MV-4-11 (cell line): ENCODE measurements at regions not wholly inside any gene's neighbourhood (a gene's known extent, or its start where the extent isn't known, plus 50 kb on each side); places are given as distances from the start of the nearest gene placed in this dataset.

Experiments used
- DNase-seq: peaks from one replicate; lab custom pipeline; 2025; lab: John Stamatoyannopoulos, UW

DNA sequence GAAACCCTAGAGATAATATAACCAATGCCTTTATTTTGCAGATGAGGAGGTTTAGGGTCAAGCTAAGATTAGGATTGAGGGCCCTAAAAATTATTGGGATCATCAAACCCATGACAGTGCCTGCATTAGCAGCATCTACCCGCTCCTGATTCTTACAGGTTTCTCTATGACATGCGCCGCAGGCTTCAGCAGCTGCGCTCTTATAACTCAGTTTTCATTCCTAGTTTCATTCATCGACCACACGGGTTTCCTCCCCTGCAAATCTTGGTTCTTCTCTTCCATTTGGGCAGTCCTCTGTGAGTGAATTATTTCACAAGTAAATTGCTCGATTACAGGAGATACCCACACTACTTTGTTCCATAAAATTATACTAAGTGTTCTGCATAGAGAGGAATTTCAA is 137.2 kb downstream of the SLC24A2 start:
- no peak for DNase-seq

DNA sequence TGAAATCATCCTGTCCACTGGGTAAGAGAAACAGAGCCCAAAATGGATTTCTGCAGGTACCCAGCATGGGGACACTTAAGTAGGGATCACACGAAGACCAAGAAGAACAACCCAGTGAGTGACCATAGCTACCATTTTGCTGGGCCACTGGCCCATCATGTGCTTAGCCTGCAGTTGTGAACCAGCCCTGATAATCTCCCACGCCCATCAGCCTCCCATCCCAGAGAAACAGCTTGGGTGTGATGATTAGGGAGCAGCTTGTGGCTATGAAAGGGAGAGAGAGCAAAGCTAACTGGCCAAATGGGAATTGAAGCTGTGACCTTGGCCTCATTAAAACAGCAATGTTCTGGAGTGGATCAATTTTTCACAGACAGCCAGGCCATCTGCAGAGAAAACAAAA is 138.5 kb downstream of the SLC24A2 start:
- no peak for DNase-seq

DNA sequence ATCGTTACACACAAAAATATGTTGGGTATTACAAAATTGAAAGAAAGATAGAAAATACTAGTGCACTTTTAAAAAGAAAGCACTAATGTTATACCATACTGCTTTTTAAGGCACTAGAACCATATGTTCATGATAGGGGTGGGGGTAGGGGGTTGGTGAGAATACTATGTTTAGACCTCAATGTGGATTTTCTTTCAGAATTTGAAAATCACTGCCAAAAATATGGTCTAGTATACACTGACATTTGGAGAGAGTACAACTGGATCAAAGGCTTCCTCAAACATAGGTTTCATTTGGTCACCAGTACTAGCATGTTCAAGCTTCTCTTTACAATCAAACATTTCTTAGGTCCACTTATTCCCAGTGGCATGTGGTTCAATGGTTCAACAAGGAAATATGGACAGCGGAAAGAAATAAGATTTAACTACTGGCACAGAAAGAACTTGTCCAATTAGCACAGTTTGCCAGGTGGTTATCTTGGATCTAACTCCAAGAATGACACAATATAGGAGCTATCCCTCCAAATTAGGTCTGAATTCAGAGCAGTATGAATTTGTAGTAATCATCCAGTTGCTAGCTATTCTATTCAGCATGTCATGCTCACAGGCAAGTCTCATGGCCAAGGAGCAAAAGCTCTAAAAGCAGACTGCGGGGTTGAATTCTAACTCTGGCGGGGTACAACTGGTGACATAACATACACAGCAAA is 139.3 kb downstream of the SLC24A2 start:
- DNase-seq = no peak

- DNase-seq = no peak
These were observed 140.2 kb downstream of the SLC24A2 start for GRCh38 chr9:19648672-19649071.

- DNase-seq = no peak
These were observed 145.0 kb downstream of the SLC24A2 start for GRCh38 chr9:19643875-19644274.

DNA sequence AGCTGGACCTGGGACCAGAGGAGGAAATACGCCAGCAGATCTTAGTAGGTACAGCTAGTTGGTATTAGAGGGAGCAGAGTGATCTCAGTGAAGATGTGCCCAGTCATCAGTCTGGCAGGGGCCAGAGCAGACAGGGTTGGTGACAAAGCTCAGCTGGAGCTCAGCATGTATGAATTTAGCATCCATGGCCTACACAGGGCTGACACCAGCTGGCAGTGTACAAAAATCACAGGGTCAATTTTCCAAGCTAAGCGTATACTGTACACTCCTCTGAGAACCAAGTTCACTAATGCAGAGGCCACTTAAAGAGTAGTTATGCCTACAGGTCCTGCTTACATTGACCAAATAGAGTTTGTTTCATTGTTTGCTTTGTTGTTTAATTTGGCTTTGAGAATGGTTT is 146.6 kb downstream of the SLC24A2 start:
- no peak for DNase-seq

DNA sequence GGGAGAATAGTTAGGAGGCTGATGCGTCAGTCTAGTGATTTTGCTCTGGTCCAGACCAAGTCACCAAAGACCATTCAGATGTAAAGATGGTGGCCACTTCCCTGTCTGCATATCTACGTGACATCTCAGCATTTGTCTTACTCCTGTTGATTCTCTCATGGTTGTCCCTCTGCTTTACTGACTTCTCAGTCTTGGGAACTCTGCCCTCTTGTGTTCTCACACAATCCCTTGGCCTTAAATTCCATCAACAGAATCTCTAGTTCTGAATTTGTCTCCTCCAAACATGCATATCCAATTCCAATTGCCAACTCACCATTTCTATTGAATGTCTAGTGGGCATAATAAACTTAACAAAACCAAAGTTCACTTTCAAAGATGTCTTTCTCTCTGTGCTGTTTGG is 147.8 kb downstream of the SLC24A2 start:
- DNase-seq = peak; percentile 8

GRCh38 chr9:19640014-19640413 is 148.8 kb downstream of the SLC24A2 start:
- DNase-seq = no peak

- no peak for DNase-seq
These were observed 151.8 kb downstream of the SLC24A2 start for GRCh38 chr9:19637084-19637483.

DNA sequence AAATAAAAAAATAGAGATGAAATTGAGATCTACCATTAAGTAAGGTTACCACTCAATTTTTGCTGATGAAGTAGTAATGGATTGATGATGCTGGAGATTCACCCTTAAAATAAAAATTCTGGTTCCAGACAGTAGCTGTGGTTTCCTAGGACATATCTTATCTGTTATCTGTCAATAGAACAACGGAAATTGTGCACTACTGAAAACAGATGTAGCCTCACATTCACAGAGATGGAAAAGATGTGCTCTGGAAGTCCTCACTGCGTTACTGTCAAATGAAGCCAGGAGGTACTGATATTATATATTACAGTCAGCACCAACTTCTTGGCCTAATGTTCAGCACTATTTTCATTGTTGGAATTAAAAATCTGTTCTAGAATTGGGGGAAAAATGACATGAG is 154.0 kb downstream of the SLC24A2 start:
- DNase-seq = no peak

DNA sequence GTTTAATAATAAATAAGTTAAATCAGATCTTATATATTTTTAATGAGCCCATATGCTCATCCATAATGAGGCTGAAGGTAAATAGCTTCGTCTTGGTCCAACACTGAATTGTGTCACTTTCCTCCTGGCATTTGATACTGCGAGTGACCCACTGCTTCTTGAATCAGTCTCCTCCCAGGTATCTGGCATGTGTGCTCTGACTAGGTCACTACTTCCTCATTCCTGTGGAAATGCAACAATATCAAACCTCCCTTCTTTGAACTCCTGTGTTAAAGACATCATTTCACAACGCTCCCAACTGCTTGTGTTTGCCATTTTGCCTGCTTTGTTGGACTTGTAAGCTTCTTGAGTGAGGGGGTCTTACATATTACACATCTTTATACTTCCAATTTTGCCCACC is 157.7 kb downstream of the SLC24A2 start:
- DNase-seq = peak; percentile 36

DNA sequence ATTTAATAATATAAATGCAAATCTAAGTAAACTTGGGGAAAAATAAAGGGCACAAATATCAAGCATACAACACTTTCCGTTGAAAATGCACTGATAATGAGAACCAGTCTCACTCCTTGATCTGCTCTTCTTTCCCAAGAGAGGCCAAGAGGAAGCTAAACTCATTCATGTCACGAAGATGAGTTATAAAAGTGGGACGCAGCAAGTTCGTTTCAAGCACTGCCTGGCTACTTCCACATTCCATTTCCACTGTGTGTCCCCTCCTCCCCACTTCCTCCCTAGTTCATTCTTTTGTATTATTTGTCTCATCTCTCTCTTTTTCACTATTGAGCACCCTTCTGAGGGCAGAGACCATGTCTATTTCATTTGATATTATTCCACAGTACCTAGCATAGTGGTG is 158.1 kb downstream of the SLC24A2 start:
- peak; percentile 75 for DNase-seq

- no peak for DNase-seq
These were observed 159.3 kb downstream of the SLC24A2 start for GRCh38 chr9:19629488-19629887.

DNA sequence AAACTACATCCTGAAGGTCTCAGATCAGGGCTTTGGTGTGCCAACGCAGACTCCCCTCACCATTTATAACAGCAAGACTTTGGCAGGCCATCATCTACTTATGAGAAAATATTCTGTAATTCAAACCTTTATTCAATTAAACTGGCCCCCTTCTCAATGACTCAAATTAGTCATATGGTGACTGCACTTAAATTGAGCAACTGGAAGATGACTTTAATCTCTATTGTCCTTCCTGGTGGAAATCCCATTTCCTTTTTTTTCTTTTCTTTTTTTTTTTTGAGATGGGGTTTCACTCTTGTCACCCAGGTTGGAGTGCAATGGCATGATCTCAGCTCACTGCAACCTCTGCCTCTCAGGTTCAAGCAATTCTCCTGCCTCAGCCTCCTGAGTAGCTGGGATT is 163.4 kb downstream of the SLC24A2 start:
- DNase-seq = peak; percentile 23

- no peak for DNase-seq
These were observed 164.3 kb downstream of the SLC24A2 start for GRCh38 chr9:19624519-19624918.

DNA sequence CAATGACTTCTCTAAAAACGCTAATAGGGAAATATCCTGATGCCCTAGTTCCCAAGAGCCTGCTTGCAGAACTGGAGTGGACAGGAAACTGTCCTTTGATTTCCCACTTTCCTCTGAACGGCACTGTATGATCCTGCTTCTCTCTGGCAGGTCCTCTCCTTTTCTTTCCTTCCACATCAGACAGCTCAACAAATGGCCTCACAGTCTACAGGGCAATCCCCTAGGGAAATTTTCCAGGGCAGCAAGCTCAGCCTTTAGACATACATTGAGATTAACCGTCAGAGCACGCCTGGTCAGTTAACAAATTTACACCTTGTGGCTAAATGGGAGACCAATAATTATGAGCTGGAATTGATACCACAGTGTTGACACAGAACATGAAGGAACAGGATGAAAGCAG is 164.9 kb downstream of the SLC24A2 start:
- DNase-seq = no peak

GRCh38 chr9:19620326-19620725 is 168.5 kb downstream of the SLC24A2 start:
- no peak for DNase-seq

DNA sequence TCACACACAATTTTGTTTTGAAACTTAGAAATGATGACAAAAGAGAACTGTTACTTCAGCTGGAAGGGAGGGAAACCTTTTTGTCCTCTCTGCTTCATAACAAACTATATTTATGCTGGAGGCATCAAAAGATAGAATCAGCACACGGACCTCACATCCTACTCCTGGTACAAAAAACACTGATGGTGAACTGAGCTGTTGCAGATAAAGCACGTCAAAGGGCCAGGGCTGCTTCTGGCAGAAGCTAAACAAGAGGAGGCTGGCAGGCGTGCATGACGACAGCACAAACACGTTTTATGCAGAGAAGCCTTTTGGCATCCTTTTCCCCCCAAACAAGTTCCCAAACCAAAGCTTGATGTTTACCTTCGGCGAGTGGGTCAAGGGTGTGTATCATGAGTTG is 169.6 kb downstream of the SLC24A2 start:
- no peak for DNase-seq

GRCh38 chr9:19618816-19619215 is 170.0 kb downstream of the SLC24A2 start:
- DNase-seq = no peak

GRCh38 chr9:19615036-19615624 is 173.7 kb downstream of the SLC24A2 start:
- no peak for DNase-seq

GRCh38 chr9:19614294-19614693 is 174.5 kb downstream of the SLC24A2 start:
- no peak for DNase-seq

DNA sequence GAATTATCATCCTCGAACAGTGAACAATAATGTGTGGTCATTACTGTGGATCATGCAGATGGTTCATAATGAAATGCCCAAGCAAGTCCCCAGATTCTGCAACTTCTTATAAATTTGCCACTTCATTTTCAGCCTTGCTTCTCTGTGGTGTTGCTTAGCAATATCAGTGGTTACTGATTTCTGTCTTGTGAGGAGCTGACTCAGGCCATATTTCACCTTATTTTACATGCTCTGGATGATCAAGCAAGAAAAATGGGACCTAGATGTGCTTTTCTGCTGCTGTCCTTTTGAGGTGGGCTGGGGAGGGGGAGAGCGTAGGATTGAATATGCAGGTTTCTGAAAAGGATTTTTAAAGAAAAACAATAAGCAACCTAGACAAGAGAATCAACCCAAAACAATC is 188.3 kb downstream of the SLC24A2 start:
- DNase-seq = no peak

DNA sequence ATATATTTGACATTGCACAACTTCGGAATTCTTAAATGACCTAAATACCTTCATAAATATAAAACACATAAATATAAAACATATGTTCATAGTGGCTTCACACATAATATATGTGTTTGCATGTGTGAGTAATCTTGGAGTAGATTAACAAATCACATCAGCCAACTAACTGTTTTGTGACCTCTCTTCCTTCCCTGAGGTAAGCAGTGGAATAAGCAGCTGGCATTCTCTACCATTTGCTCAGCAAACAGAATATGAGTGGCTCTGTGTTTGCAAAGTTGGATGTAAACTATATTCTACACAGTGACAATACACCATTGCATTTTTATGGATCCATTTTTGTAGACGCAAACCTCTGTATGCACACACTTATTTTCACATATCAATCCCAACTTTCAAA is 189.9 kb downstream of the ACER2 start:
- DNase-seq = no peak

GRCh38 chr9:19597176-19597575 is 188.4 kb downstream of the ACER2 start:
- no peak for DNase-seq
